ENCODE measurements at regions not wholly inside any gene's neighbourhood (a gene's known extent, or its start where the extent isn't known, plus 50 kb on each side); places are given as distances from the start of the nearest gene placed in this dataset.

GRCh38 chr7:119594956-119595355, 678.0 kb upstream of the KCND2 start:
- no peak overlapping the region for H3K4me3 ChIP-seq
- H3K27me3 ChIP-seq, result no peaks in the 10 kb centered on the region
- H3K27ac ChIP-seq, result no peak overlapping the region
- no peaks in the 10 kb centered on the region for H3K9me3 ChIP-seq
- DNase-seq (ENCODE audit: extremely low spot score in 2 of 2), result no peak
- H3K36me3 ChIP-seq, result no peaks in the 10 kb centered on the region
- TF ChIP-seq CTCF (IDR thresholded peaks at IDR 0.05) (no peak), POLR2AphosphoS5 (IDR thresholded peaks at IDR 0.05; ENCODE audit: insufficient read depth in 1 of 2, low read depth in 1 of 2) (no peak), POLR2A (IDR thresholded peaks at IDR 0.05) (no peak)
- intact Hi-C loops (cut with DNase I), result no loop called here
- no peaks in the 10 kb centered on the region for H3K4me1 ChIP-seq

GRCh38 chr7:119596651-119597050, 676.3 kb upstream of the KCND2 start:
- no peak overlapping the region for H3K27ac ChIP-seq
- H3K36me3 ChIP-seq, result no peaks in the 10 kb centered on the region
- no peak overlapping the region for H3K4me3 ChIP-seq
- H3K27me3 ChIP-seq, result no peaks in the 10 kb centered on the region
- no peaks in the 10 kb centered on the region for H3K9me3 ChIP-seq
- no peak for DNase-seq (ENCODE audit: extremely low spot score in 2 of 2)
- intact Hi-C loops (cut with DNase I), result no loop called here
- no peaks in the 10 kb centered on the region for H3K4me1 ChIP-seq
- TF ChIP-seq POLR2A (IDR thresholded peaks at IDR 0.05), result no peak
- TF ChIP-seq POLR2AphosphoS5 (IDR thresholded peaks at IDR 0.05; ENCODE audit: insufficient read depth in 1 of 2, low read depth in 1 of 2), result no peak
- no peak for TF ChIP-seq CTCF (IDR thresholded peaks at IDR 0.05)

GRCh38 chr7:119606297-119606696, 666.7 kb upstream of the KCND2 start:
- TF ChIP-seq POLR2A (IDR thresholded peaks at IDR 0.05), result no peak
- no peak for TF ChIP-seq CTCF (IDR thresholded peaks at IDR 0.05)
- TF ChIP-seq POLR2AphosphoS5 (IDR thresholded peaks at IDR 0.05; ENCODE audit: insufficient read depth in 1 of 2, low read depth in 1 of 2), result no peak
- H3K27me3 ChIP-seq, result no peaks in the 10 kb centered on the region
- H3K36me3 ChIP-seq, result no peaks in the 10 kb centered on the region
- DNase-seq (ENCODE audit: extremely low spot score in 2 of 2), result no peak
- intact Hi-C loops (cut with DNase I), result no loop called here
- H3K9me3 ChIP-seq, result no peaks in the 10 kb centered on the region
- no peak overlapping the region for H3K4me3 ChIP-seq
- H3K4me1 ChIP-seq, result no peaks in the 10 kb centered on the region
- no peak overlapping the region for H3K27ac ChIP-seq

GRCh38 chr7:119620769-119621168, 652.2 kb upstream of the KCND2 start:
- Histone ChIP-seq H3K9me3 (no peaks in the 10 kb centered on the region), H3K27ac (no peak overlapping the region), H3K4me1 (no peaks in the 10 kb centered on the region), H3K27me3 (no peaks in the 10 kb centered on the region), H3K4me3 (no peak overlapping the region), H3K36me3 (no peaks in the 10 kb centered on the region)
- intact Hi-C loops (cut with DNase I), result no loop called here
- no peak for DNase-seq (ENCODE audit: extremely low spot score in 2 of 2)
- TF ChIP-seq POLR2A (IDR thresholded peaks at IDR 0.05), result no peak
- no peak for TF ChIP-seq POLR2AphosphoS5 (IDR thresholded peaks at IDR 0.05; ENCODE audit: insufficient read depth in 1 of 2, low read depth in 1 of 2)
- TF ChIP-seq CTCF (IDR thresholded peaks at IDR 0.05), result no peak

GRCh38 chr7:119623427-119623826, 649.5 kb upstream of the KCND2 start:
- TF ChIP-seq CTCF (IDR thresholded peaks at IDR 0.05) (no peak), POLR2AphosphoS5 (IDR thresholded peaks at IDR 0.05; ENCODE audit: insufficient read depth in 1 of 2, low read depth in 1 of 2) (no peak), POLR2A (IDR thresholded peaks at IDR 0.05) (no peak)
- Histone ChIP-seq H3K9me3 (no peaks in the 10 kb centered on the region), H3K36me3 (no peaks in the 10 kb centered on the region), H3K27ac (no peak overlapping the region), H3K4me3 (no peak overlapping the region), H3K27me3 (no peaks in the 10 kb centered on the region), H3K4me1 (no peaks in the 10 kb centered on the region)
- DNase-seq (ENCODE audit: extremely low spot score in 2 of 2), result no peak
- intact Hi-C loops (cut with DNase I), result no loop called here

All from vagina (tissue), 2 donors.